SJCRH30 (cell line): ENCODE measurements at regions not wholly inside any gene's neighbourhood (a gene's known extent, or its start where the extent isn't known, plus 50 kb on each side); places are given as distances from the start of the nearest gene placed in this dataset.
"Not testable (repeated sequence)": the region's sequence is repeated elsewhere in the genome, so short reads cannot be mapped to it uniquely, and the experiment has no call there.

ENCODE experiments used
- DNase-seq, 2 experiments: peaks; one replicate each; pipeline ENCODE4 v3.0.0-alpha.2; 2015 to 2020
- H3K27ac ChIP-seq: fragments of 250-450 bp; sonication (Bioruptor Pico); 2 replicates; pipeline ENCODE4 v1.5.1; 2020; ENCODE audit warnings: mild to moderate bottlenecking, moderate library complexity
- H3K27me3 ChIP-seq: fragments of 250-450 bp; sonication (Bioruptor Pico); 2 replicates; pipeline ENCODE4 v1.5.1; 2020; ENCODE audit warnings: mild to moderate bottlenecking, moderate library complexity
- H3K36me3 ChIP-seq: fragments of 250-450 bp; sonication (Bioruptor Pico); 2 replicates; pipeline ENCODE4 v1.5.1; 2020; ENCODE audit warnings: mild to moderate bottlenecking, moderate library complexity
- H3K4me1 ChIP-seq: fragments of 250-450 bp; sonication (Bioruptor Pico); 2 replicates; pipeline ENCODE4 v1.5.1; 2020; ENCODE audit warnings: mild to moderate bottlenecking, moderate library complexity
- H3K4me3 ChIP-seq: fragments of 250-450 bp; sonication (Bioruptor Pico); 2 replicates; pipeline ENCODE4 v1.5.1; 2020; ENCODE audit warnings: mild to moderate bottlenecking, moderate library complexity
- H3K9me3 ChIP-seq: fragments of 250-450 bp; sonication (Bioruptor Pico); replicated peaks from 2 replicates; pipeline ENCODE4 v1.5.1; 2020; ENCODE audit warnings: mild to moderate bottlenecking, moderate library complexity

DNA sequence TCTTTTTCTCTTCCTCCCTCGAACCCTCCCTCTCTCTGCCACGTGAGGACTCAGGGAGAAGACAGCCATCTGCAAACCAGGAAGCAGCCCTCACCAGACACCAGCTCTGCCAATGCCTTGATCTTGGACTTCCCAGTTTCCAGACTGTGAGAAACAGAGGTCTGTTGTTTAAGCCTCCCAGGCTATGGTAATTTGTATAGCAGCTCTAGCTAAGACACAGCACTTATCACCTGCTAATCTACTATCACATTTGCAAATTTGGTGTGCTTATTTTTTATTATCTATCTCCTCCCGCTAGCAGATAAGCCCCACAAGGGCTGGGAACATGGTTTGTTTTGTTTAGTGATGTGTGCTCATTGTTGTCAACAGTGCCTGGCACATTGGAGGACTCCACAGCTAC lies 124.8 kb upstream of the OPCML start:
- no peaks in the 10 kb centered on the region; the same call in 1 of the 2 replicates for H3K27me3 ChIP-seq
- no peaks in the 10 kb centered on the region for H3K4me1 ChIP-seq
- no peaks in the 10 kb centered on the region for H3K9me3 ChIP-seq
- no peak overlapping the region for H3K27ac ChIP-seq
- DNase-seq, result no peak
- no peaks in the 10 kb centered on the region for H3K36me3 ChIP-seq
- no peak overlapping the region for H3K4me3 ChIP-seq

DNA sequence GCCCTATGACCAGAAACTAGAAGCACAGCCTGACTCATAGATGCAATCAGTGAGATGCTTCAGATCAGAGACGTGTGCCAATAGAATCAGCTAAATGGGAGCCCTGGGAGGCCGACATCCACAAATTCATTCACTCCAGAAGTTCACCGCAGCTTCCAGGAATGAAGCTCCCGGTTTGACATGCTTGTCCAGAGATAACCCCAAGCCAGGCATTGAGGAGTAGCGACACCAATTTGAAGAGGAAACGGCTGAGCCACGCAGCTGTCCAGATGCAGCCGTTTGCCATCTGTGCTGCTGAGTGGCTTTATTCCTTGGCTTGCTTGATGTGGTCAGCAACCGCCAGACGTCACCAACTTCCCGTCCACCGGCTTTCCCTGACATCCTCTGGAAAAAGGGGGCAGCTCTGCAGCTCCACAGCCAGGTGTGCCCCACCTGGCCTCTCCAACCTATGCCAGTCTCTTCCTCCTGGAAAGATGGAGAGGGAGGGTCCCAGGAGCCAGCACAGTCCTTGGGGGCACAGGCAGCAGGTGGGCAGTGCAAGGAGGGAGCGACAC lies 123.9 kb upstream of the OPCML start:
- no peaks in the 10 kb centered on the region for H3K9me3 ChIP-seq
- no peak overlapping the region for H3K27ac ChIP-seq
- peak in 1 of 2 experiments; percentile 16 for DNase-seq
- H3K27me3 ChIP-seq, result no peaks in the 10 kb centered on the region; the same call in 1 of the 2 replicates
- no peaks in the 10 kb centered on the region for H3K36me3 ChIP-seq
- H3K4me1 ChIP-seq, result no peaks in the 10 kb centered on the region
- no peak overlapping the region for H3K4me3 ChIP-seq

- H3K4me3 ChIP-seq, result no peak overlapping the region
- no peaks in the 10 kb centered on the region; the same call in 1 of the 2 replicates for H3K27me3 ChIP-seq
- H3K4me1 ChIP-seq, result no peaks in the 10 kb centered on the region
- no peak for DNase-seq
- no peak overlapping the region for H3K27ac ChIP-seq
- no peaks in the 10 kb centered on the region for H3K36me3 ChIP-seq
- no peaks in the 10 kb centered on the region for H3K9me3 ChIP-seq
Observed at GRCh38 chr11:133654630-133655212, 122.4 kb upstream of the OPCML start.

DNA sequence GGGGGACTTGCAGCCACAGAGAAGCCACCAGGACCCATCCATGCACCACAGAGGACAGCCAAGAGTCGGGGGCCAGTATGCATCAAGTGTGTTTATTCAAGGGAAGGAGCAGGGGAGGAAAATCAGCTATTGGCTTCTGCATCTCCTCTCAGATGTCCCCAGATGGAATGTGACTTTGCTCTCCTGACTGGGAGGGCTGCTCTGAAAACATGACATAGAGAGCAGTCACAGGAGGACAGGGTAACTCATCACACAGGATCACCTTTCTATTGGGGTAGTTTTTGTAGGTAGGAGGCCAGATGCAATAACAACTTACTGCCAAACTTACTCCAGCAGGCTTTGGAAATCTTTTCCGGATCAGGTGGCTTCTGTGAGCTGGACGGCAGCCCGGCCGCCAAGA lies 121.0 kb upstream of the OPCML start:
- no peak overlapping the region for H3K4me3 ChIP-seq
- DNase-seq, result no peak

GRCh38 chr11:133650082-133650481 lies 117.8 kb upstream of the OPCML start:
- Histone ChIP-seq H3K27ac (no peak overlapping the region), H3K36me3 (no peaks in the 10 kb centered on the region), H3K27me3 (no peaks in the 10 kb centered on the region; the same call in 1 of the 2 replicates)

More for the DNA sequence above, 121.0 kb upstream of the OPCML start:
- Histone ChIP-seq H3K27ac (no peak overlapping the region), H3K27me3 (no peaks in the 10 kb centered on the region; the same call in 1 of the 2 replicates), H3K4me1 (no peaks in the 10 kb centered on the region), H3K9me3 (no peaks in the 10 kb centered on the region), H3K36me3 (no peaks in the 10 kb centered on the region)

GRCh38 chr11:133649040-133649439 lies 116.7 kb upstream of the OPCML start:
- DNase-seq, result no peak
- Histone ChIP-seq H3K4me1 (no peaks in the 10 kb centered on the region), H3K27ac (no peak overlapping the region), H3K4me3 (no peak overlapping the region), H3K27me3 (no peaks in the 10 kb centered on the region; the same call in 1 of the 2 replicates), H3K36me3 (no peaks in the 10 kb centered on the region), H3K9me3 (no peaks in the 10 kb centered on the region)

More at GRCh38 chr11:133650082-133650481, 117.8 kb upstream of the OPCML start:
- no peak for DNase-seq
- no peaks in the 10 kb centered on the region for H3K4me1 ChIP-seq
- H3K9me3 ChIP-seq, result no peaks in the 10 kb centered on the region
- H3K4me3 ChIP-seq, result no peak overlapping the region

GRCh38 chr11:133639408-133639807 lies 107.1 kb upstream of the OPCML start:
- H3K36me3 ChIP-seq, result no peaks in the 10 kb centered on the region

GRCh38 chr11:133638921-133639320 lies 106.6 kb upstream of the OPCML start:
- H3K27ac ChIP-seq, result no peak overlapping the region
- no peaks in the 10 kb centered on the region for H3K9me3 ChIP-seq
- no peak overlapping the region for H3K4me3 ChIP-seq
- no peaks in the 10 kb centered on the region for H3K4me1 ChIP-seq
- H3K27me3 ChIP-seq, result no peaks in the 10 kb centered on the region
- no peak for DNase-seq
- H3K36me3 ChIP-seq, result no peaks in the 10 kb centered on the region

More at GRCh38 chr11:133639408-133639807, 107.1 kb upstream of the OPCML start:
- Histone ChIP-seq H3K4me3 (no peak overlapping the region), H3K27ac (no peak overlapping the region), H3K4me1 (no peaks in the 10 kb centered on the region), H3K27me3 (no peaks in the 10 kb centered on the region), H3K9me3 (no peaks in the 10 kb centered on the region)
- DNase-seq, result no peak

DNA sequence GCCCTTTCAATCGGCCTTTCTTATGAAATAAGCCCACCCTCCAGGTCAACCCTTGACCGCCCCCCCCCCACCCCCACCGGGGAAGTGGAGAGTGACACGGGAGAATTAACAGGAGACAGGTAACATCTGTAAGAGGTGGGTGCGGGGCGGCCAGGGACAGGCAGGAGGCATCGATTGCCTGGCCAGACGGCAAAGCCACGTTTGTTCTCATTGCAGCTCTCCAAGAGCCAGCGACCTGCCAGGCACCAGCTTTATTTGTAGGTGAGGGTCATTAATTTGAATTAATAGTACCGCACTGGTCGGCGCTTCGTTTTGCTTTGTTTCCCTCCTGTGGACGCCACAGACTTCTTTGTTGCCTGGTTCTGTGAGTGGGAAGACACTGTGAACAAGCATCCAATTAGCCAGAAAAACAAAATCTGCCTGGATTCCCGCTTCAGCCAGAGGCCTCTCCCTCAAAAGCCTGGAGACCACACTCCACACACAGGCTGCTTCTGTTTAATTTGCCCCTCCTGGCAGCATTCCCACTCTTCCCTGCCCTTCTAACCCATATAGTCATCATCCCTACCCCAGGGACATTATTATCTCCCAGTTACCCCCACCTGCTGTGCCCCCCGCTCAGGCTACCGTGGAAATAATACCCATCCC lies 104.5 kb upstream of the OPCML start:
- Histone ChIP-seq H3K4me3 (no peak overlapping the region), H3K4me1 (no peaks in the 10 kb centered on the region), H3K36me3 (no peaks in the 10 kb centered on the region), H3K9me3 (no peaks in the 10 kb centered on the region), H3K27me3 (no peaks in the 10 kb centered on the region), H3K27ac (no peak overlapping the region)
- no peak for DNase-seq

GRCh38 chr11:133635244-133635739 lies 103.0 kb upstream of the OPCML start:
- H3K27ac ChIP-seq, result no peak overlapping the region
- no peaks in the 10 kb centered on the region for H3K4me1 ChIP-seq
- H3K4me3 ChIP-seq, result no peak overlapping the region
- H3K36me3 ChIP-seq, result no peaks in the 10 kb centered on the region
- H3K27me3 ChIP-seq, result no peaks in the 10 kb centered on the region
- H3K9me3 ChIP-seq, result no peaks in the 10 kb centered on the region
- DNase-seq, result no peak

DNA sequence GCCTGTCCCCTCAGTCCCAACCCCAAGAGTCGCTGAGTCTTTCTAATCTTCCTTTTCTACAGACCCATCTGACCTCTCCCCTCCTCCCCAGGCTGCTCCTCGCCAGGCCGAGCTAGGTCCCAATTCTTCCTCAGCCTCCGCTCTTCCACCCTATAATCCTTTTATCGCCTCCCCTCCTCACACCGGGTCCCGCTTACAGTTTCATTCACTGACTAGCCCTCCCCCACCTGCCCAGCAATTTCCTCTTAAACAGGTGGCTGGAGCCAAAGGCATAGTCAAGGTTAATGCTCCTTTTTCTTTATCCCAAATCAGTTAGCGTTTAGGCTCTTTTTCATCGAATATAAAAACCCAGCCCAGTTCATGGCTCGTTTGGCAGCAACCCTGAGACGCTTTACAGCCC lies 96.1 kb upstream of the OPCML start:
- DNase-seq, result not testable (repeated sequence)

GRCh38 chr11:133621611-133622010 lies 89.3 kb upstream of the OPCML start:
- Histone ChIP-seq H3K27ac (no peak overlapping the region), H3K9me3 (no peaks in the 10 kb centered on the region), H3K36me3 (no peaks in the 10 kb centered on the region), H3K27me3 (0 out of 2 replicates have a peak, but pooled peaks cover 3% of the 10 kb centered on the region), H3K4me1 (no peaks in the 10 kb centered on the region), H3K4me3 (no peak overlapping the region)
- no peak for DNase-seq

More for the DNA sequence above, 96.1 kb upstream of the OPCML start:
- H3K9me3 ChIP-seq, H3K4me1 ChIP-seq, H3K27ac ChIP-seq, H3K4me3 ChIP-seq, H3K36me3 ChIP-seq, H3K27me3 ChIP-seq: not testable (repeated sequence)

DNA sequence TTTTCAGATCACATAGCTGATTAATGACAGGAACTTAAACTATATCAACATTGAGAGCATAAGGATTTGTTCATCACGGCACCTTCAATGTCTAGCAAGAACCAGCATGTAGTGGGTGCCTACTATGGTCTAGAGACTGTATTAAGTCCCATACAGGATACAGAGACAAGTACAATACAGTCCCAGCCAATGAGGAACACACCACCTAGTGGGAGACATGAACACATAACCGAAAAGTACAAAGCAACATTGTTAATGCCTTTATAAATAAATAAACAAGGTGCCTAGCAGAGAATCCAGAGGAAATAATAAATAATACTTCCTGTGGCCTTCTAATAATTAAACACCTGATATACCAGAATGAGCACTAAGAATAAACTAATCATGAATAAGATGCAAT lies 87.7 kb upstream of the OPCML start:
- H3K27me3 ChIP-seq, result 0 out of 2 replicates have a peak, but pooled peaks cover 2% of the 10 kb centered on the region
- no peak for DNase-seq
- H3K4me3 ChIP-seq, result no peak overlapping the region
- H3K4me1 ChIP-seq, result no peaks in the 10 kb centered on the region
- H3K27ac ChIP-seq, result no peak overlapping the region
- H3K36me3 ChIP-seq, result no peaks in the 10 kb centered on the region
- no peaks in the 10 kb centered on the region for H3K9me3 ChIP-seq

- H3K4me3 ChIP-seq, result no peak overlapping the region
- no peak overlapping the region for H3K27ac ChIP-seq
- H3K27me3 ChIP-seq, result no peaks in the 10 kb centered on the region
- no peak for DNase-seq
- no peaks in the 10 kb centered on the region for H3K9me3 ChIP-seq
- H3K4me1 ChIP-seq, result no peaks in the 10 kb centered on the region
- no peaks in the 10 kb centered on the region for H3K36me3 ChIP-seq
Observed at GRCh38 chr11:133619397-133619796, 87.1 kb upstream of the OPCML start.

- H3K4me3 ChIP-seq, result no peak overlapping the region
- H3K36me3 ChIP-seq, result no peaks in the 10 kb centered on the region
- H3K9me3 ChIP-seq, result no peaks in the 10 kb centered on the region
- no peaks in the 10 kb centered on the region for H3K27me3 ChIP-seq
- no peaks in the 10 kb centered on the region for H3K4me1 ChIP-seq
- no peak overlapping the region for H3K27ac ChIP-seq
- no peak for DNase-seq
Observed at GRCh38 chr11:133618544-133618943, 86.2 kb upstream of the OPCML start.
